Kidney (tissue), 13 donors: ENCODE measurements at regions not wholly inside any gene's neighbourhood (a gene's known extent, or its start where the extent isn't known, plus 50 kb on each side); places are given as distances from the start of the nearest gene placed in this dataset.

Experiments
- DNase-seq, 5 donors: peaks; one replicate each; pipeline ENCODE4 v3.0.0-alpha.2; 2013 to 2020
- FAIRE-seq: peaks from 2 replicates; lab custom pipeline; 2012; peaks lifted over from hg19 to GRCh38; lab: Jason Lieb, UNC
- H3K27ac ChIP-seq, 2 donors: one replicate each; pipeline ENCODE4 v1.7.0; 2013; ENCODE audit warnings: low read depth in 2 of 2, low read length in 2 of 2, inconsistent platforms in 1 of 2
- H3K27me3 ChIP-seq: one replicate; pipeline ENCODE4 v1.7.1; 2013; ENCODE audit warnings: low read length, inconsistent platforms; ENCODE audit not compliant: control insufficient read depth, insufficient read depth
- H3K36me3 ChIP-seq, 3 donors: one replicate each; pipeline versions ENCODE4 v1.7.0 to v1.7.1; 2013; ENCODE audit warnings: low read length in 3 of 3, control low read depth in 1 of 3, inconsistent platforms in 1 of 3; ENCODE audit not compliant: insufficient read depth in 3 of 3, control insufficient read depth in 2 of 3
- H3K4me1 ChIP-seq, 3 donors: one replicate each; pipeline versions ENCODE4 v1.7.0 to v1.7.1; 2013; ENCODE audit warnings: low read length in 3 of 3, inconsistent platforms in 1 of 3, low read depth in 1 of 3; ENCODE audit not compliant: control insufficient read depth in 2 of 3, insufficient read depth in 2 of 3
- H3K4me3 ChIP-seq, 3 donors: one replicate each; pipeline versions ENCODE4 v1.7.0 to v1.8.1; 2013; ENCODE audit warnings: low read length in 3 of 3, control low read depth in 1 of 3, inconsistent platforms in 1 of 3
- H3K9ac ChIP-seq, 3 donors: one replicate each; pipeline versions ENCODE4 v1.7.0 to v1.7.1; 2013; ENCODE audit warnings: low read length in 3 of 3, control low read depth in 1 of 3, inconsistent platforms in 1 of 3
- H3K9me3 ChIP-seq, 3 donors: one replicate each; pipeline versions ENCODE4 v1.7.0 to v1.7.1; 2013; ENCODE audit warnings: low read length in 3 of 3, control low read depth in 1 of 3, inconsistent platforms in 1 of 3; ENCODE audit not compliant: control insufficient read depth in 2 of 3, insufficient read depth in 1 of 3
- CTCF ChIP-seq: IDR thresholded peaks from 3 replicates; pipeline ENCODE4 v1.5.1; 2012; ENCODE audit warnings: mild to moderate bottlenecking, moderate library complexity, borderline replicate concordance; ENCODE audit not compliant: insufficient read depth; ENCODE audit errors: extremely low read depth
- intact Hi-C: fragments of 100-400 bp; cut with DNase I; formaldehyde crosslinking; loops from one replicate; pipeline ENCODE4 v1.11.1; 2022
- donor health status: control.
- donor health status: control.
- donor health status: control.
- donor health status: control.
- donor health status: control.
- donor health status: DM: yes; HTN: yes; CAD: no.
- donor health status: Normal renal cell carcinoma (clear cell type).

DNA sequence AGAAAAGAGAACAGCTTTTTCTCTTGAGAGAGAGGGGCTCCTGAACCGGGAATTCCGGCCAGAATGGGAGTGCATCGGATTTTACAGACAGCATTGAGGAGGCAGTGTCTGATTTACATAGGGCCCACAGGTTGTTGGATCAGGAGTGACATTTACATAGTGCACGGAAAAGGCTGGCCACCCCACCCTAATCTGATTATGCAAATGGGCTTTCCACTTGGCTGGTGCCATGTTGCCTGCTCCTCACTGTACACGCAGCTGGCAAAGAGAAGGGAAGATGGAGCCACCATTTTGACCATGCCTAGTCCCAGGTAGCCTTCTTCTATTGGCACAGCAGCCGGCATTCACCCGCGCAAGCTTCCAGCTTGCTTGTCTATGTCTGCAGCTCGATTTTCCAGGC lies 77.5 kb upstream of the FAM171A1 start:
- no peaks in the 10 kb centered on the region for H3K36me3 ChIP-seq
- H3K27ac ChIP-seq = no peak overlapping the region
- intact Hi-C loops = no loop called here
- no peak overlapping the region for H3K9ac ChIP-seq
- FAIRE-seq (no peak), DNase-seq (no peak)
- no peaks in the 10 kb centered on the region for H3K9me3 ChIP-seq
- TF ChIP-seq CTCF = no peak
- H3K27me3 ChIP-seq = no peaks in the 10 kb centered on the region
- peaks cover 0 to 3% (median 0%) of the 10 kb centered on the region in 3 donors for H3K4me1 ChIP-seq
- no peak overlapping the region for H3K4me3 ChIP-seq

- Histone ChIP-seq H3K27ac (no peak overlapping the region), H3K27me3 (no peaks in the 10 kb centered on the region), H3K4me1 (peaks cover 0 to 4% (median 0%) of the 10 kb centered on the region in 3 donors), H3K9me3 (no peaks in the 10 kb centered on the region), H3K4me3 (no peak overlapping the region), H3K9ac (no peak overlapping the region), H3K36me3 (no peaks in the 10 kb centered on the region)
- intact Hi-C loops = no loop called here
- DNase-seq (peak in 3 of 5 donors; percentile 46 to 77 (median 54)), FAIRE-seq (no peak)
- TF ChIP-seq CTCF = no peak
Measured at GRCh38 chr10:15445006-15445390, 73.9 kb upstream of the FAM171A1 start.

GRCh38 chr10:15444105-15445005 lies 73.3 kb upstream of the FAM171A1 start:
- intact Hi-C loops = no loop called here
- no peak for TF ChIP-seq CTCF
- DNase-seq (no peak), FAIRE-seq (no peak)
- Histone ChIP-seq H3K27me3 (no peaks in the 10 kb centered on the region), H3K4me3 (no peak overlapping the region), H3K9me3 (no peaks in the 10 kb centered on the region), H3K9ac (no peak overlapping the region), H3K27ac (no peak overlapping the region), H3K36me3 (no peaks in the 10 kb centered on the region), H3K4me1 (peaks cover 0 to 6% (median 0%) of the 10 kb centered on the region in 3 donors)
